ENCODE measurements at regions not wholly inside any gene's neighbourhood (a gene's known extent, or its start where the extent isn't known, plus 50 kb on each side); places are given as distances from the start of the nearest gene placed in this dataset.

- TF ChIP-seq CTCF (IDR thresholded peaks at IDR 0.05; ENCODE audit: insufficient read depth, low read length, poor library complexity, severe bottlenecking) (no peak), EZH2phosphoT487 (conservative IDR thresholded peaks at IDR 0.05; ENCODE audit: low read length) (no peak)
These were observed 255.3 kb downstream of the KIF4B start for GRCh38 chr5:155268770-155269425.
